Breast epithelium (tissue), 3 donors: ENCODE measurements at regions not wholly inside any gene's neighbourhood (a gene's known extent, or its start where the extent isn't known, plus 50 kb on each side); places are given as distances from the start of the nearest gene placed in this dataset.

Experiments used
- CTCF ChIP-seq, 3 donors: fragments of 450-650 bp; IDR thresholded peaks; one replicate each; pipeline ENCODE4 v1.5.1; 2016 to 2017; ENCODE audit warnings: antibody characterized with exemption in 3 of 3, mild to moderate bottlenecking in 3 of 3, moderate library complexity in 3 of 3
- POLR2AphosphoS5 ChIP-seq, 3 donors: sonication (generic); formaldehyde crosslinking; IDR thresholded peaks; one replicate each; pipeline ENCODE4 v1.6.1; 2017; ENCODE audit warnings: antibody characterized with exemption in 3 of 3

- TF ChIP-seq CTCF (IDR thresholded peaks at IDR 0.05) (no peak), POLR2AphosphoS5 (IDR thresholded peaks at IDR 0.05) (no peak)
These were observed 1334.0 kb downstream of the TBC1D22A start for GRCh38 chr22:48096411-48096810.
